ENCODE measurements at regions not wholly inside any gene's neighbourhood (a gene's known extent, or its start where the extent isn't known, plus 50 kb on each side); places are given as distances from the start of the nearest gene placed in this dataset.

GRCh38 chr16:86651013-86651627, 72.8 kb downstream of the FOXL1 start:
- Histone ChIP-seq H3K4me3 (ENCODE audit: low read depth in 1 of 2, low read length in 2 of 2) (no peak overlapping the region), H2AFZ (ENCODE audit: low read depth, low read length) (no peak overlapping the region), H3K9me3 (ENCODE audit: insufficient read depth, low read length, severe bottlenecking) (no peaks in the 10 kb centered on the region), H3K79me2 (ENCODE audit: insufficient read depth, low read length) (no peaks in the 10 kb centered on the region), H3K36me3 (ENCODE audit: insufficient read depth, low read length) (no peaks in the 10 kb centered on the region), H4K20me1 (ENCODE audit: insufficient read depth, low read length) (no peaks in the 10 kb centered on the region), H3K9ac (ENCODE audit: low read depth, low read length) (no peak overlapping the region), H3K27ac (ENCODE audit: low read length) (no peak overlapping the region), H3K4me1 (ENCODE audit: insufficient read depth, low read length) (no peaks in the 10 kb centered on the region), H3K27me3 (ENCODE audit: insufficient read depth, low read length, poor library complexity) (peaks cover 3% of the 10 kb centered on the region), H3K4me2 (ENCODE audit: insufficient read depth, low read length) (no peak overlapping the region)
- no peak for DNase-seq
- ATAC-seq (ENCODE audit: insufficient read depth, low read depth) = no peak
- no peak for TF ChIP-seq EZH2 (IDR thresholded peaks at IDR 0.05; ENCODE audit: borderline replicate concordance, low read depth, low read length, severe bottlenecking)
- TF ChIP-seq CTCF (IDR thresholded peaks at IDR 0.05; ENCODE audit: borderline replicate concordance, extremely low read depth, low read length, poor library complexity, severe bottlenecking) = no peak

- Histone ChIP-seq H2AFZ (ENCODE audit: low read depth, low read length) (no peak overlapping the region), H3K36me3 (ENCODE audit: insufficient read depth, low read length) (no peaks in the 10 kb centered on the region), H3K4me2 (ENCODE audit: insufficient read depth, low read length) (no peak overlapping the region), H3K27me3 (ENCODE audit: insufficient read depth, low read length, poor library complexity) (peaks cover 3% of the 10 kb centered on the region), H3K9me3 (ENCODE audit: insufficient read depth, low read length, severe bottlenecking) (no peaks in the 10 kb centered on the region), H4K20me1 (ENCODE audit: insufficient read depth, low read length) (no peaks in the 10 kb centered on the region), H3K4me1 (ENCODE audit: insufficient read depth, low read length) (no peaks in the 10 kb centered on the region), H3K4me3 (ENCODE audit: low read depth in 1 of 2, low read length in 2 of 2) (no peak overlapping the region), H3K27ac (ENCODE audit: low read length) (no peak overlapping the region), H3K79me2 (ENCODE audit: insufficient read depth, low read length) (no peaks in the 10 kb centered on the region), H3K9ac (ENCODE audit: low read depth, low read length) (no peak overlapping the region)
- ATAC-seq (ENCODE audit: insufficient read depth, low read depth) = no peak
- TF ChIP-seq EZH2 (IDR thresholded peaks at IDR 0.05; ENCODE audit: borderline replicate concordance, low read depth, low read length, severe bottlenecking) = no peak
- DNase-seq = no peak
Measured at GRCh38 chr16:86651823-86652222, 73.5 kb downstream of the FOXL1 start.

GRCh38 chr16:86653285-86654006, 75.1 kb downstream of the FOXL1 start:
- TF ChIP-seq CTCF (IDR thresholded peaks at IDR 0.05; ENCODE audit: borderline replicate concordance, extremely low read depth, low read length, poor library complexity, severe bottlenecking) (no peak), EZH2 (IDR thresholded peaks at IDR 0.05; ENCODE audit: borderline replicate concordance, low read depth, low read length, severe bottlenecking) (no peak)
- no peaks in the 10 kb centered on the region for H4K20me1 ChIP-seq (ENCODE audit: insufficient read depth, low read length)
- H3K4me3 ChIP-seq (ENCODE audit: low read depth in 1 of 2, low read length in 2 of 2) = no peak overlapping the region
- H3K27me3 ChIP-seq (ENCODE audit: insufficient read depth, low read length, poor library complexity) = no peaks in the 10 kb centered on the region
- H3K9ac ChIP-seq (ENCODE audit: low read depth, low read length) = no peak overlapping the region
- no peaks in the 10 kb centered on the region for H3K79me2 ChIP-seq (ENCODE audit: insufficient read depth, low read length)
- H3K9me3 ChIP-seq (ENCODE audit: insufficient read depth, low read length, severe bottlenecking) = no peaks in the 10 kb centered on the region
- ATAC-seq (ENCODE audit: insufficient read depth, low read depth) (no peak), DNase-seq (no peak)
- no peak overlapping the region for H3K4me2 ChIP-seq (ENCODE audit: insufficient read depth, low read length)
- no peaks in the 10 kb centered on the region for H3K36me3 ChIP-seq (ENCODE audit: insufficient read depth, low read length)
- H2AFZ ChIP-seq (ENCODE audit: low read depth, low read length) = no peak overlapping the region
- no peak overlapping the region for H3K27ac ChIP-seq (ENCODE audit: low read length)
- H3K4me1 ChIP-seq (ENCODE audit: insufficient read depth, low read length) = no peaks in the 10 kb centered on the region

- H3K9ac ChIP-seq (ENCODE audit: low read depth, low read length) = no peak overlapping the region
- no peak for ATAC-seq (ENCODE audit: insufficient read depth, low read depth)
Measured at GRCh38 chr16:86657972-86658371, 79.6 kb downstream of the FOXL1 start.

More at GRCh38 chr16:86657972-86658371, 79.6 kb downstream of the FOXL1 start:
- Histone ChIP-seq H2AFZ (ENCODE audit: low read depth, low read length) (no peak overlapping the region), H3K4me2 (ENCODE audit: insufficient read depth, low read length) (no peak overlapping the region), H3K79me2 (ENCODE audit: insufficient read depth, low read length) (no peaks in the 10 kb centered on the region), H3K4me1 (ENCODE audit: insufficient read depth, low read length) (no peaks in the 10 kb centered on the region), H3K27ac (ENCODE audit: low read length) (no peak overlapping the region), H3K27me3 (ENCODE audit: insufficient read depth, low read length, poor library complexity) (peaks cover 3% of the 10 kb centered on the region), H3K9me3 (ENCODE audit: insufficient read depth, low read length, severe bottlenecking) (no peaks in the 10 kb centered on the region), H3K36me3 (ENCODE audit: insufficient read depth, low read length) (no peaks in the 10 kb centered on the region), H4K20me1 (ENCODE audit: insufficient read depth, low read length) (no peaks in the 10 kb centered on the region), H3K4me3 (ENCODE audit: low read depth in 1 of 2, low read length in 2 of 2) (no peak overlapping the region)
- DNase-seq = no peak
- no peak for TF ChIP-seq CTCF (IDR thresholded peaks at IDR 0.05; ENCODE audit: borderline replicate concordance, extremely low read depth, low read length, poor library complexity, severe bottlenecking)
- TF ChIP-seq EZH2 (IDR thresholded peaks at IDR 0.05; ENCODE audit: borderline replicate concordance, low read depth, low read length, severe bottlenecking) = no peak
